Cerebellar cortex (tissue), 1 donor: ENCODE measurements at regions not wholly inside any gene's neighbourhood (a gene's known extent, or its start where the extent isn't known, plus 50 kb on each side); places are given as distances from the start of the nearest gene placed in this dataset.

Experiments used
- DNase-seq: peaks from one replicate; pipeline ENCODE4 v3.0.0-alpha.2; 2015; ENCODE audit warnings: low spot score

GRCh38 chr9:12539580-12539975, 153.6 kb upstream of the TYRP1 start:
- no peak for DNase-seq

GRCh38 chr9:12544700-12545099, 148.5 kb upstream of the TYRP1 start:
- DNase-seq: no peak

- no peak for DNase-seq
Measured at GRCh38 chr9:12554636-12555035, 138.5 kb upstream of the TYRP1 start.

GRCh38 chr9:12566404-12567090, 126.6 kb upstream of the TYRP1 start:
- DNase-seq: no peak

GRCh38 chr9:12584656-12585522, 108.3 kb upstream of the TYRP1 start:
- no peak for DNase-seq

GRCh38 chr9:12595400-12595799, 97.8 kb upstream of the TYRP1 start:
- no peak for DNase-seq

GRCh38 chr9:12604164-12604821, 88.9 kb upstream of the TYRP1 start:
- DNase-seq: no peak

- DNase-seq: no peak
Measured at GRCh38 chr9:12612211-12612770, 80.9 kb upstream of the TYRP1 start.

GRCh38 chr9:12613071-12613470, 80.1 kb upstream of the TYRP1 start:
- DNase-seq: no peak

- DNase-seq: no peak
Measured at GRCh38 chr9:12614488-12614887, 78.7 kb upstream of the TYRP1 start.

GRCh38 chr9:12618956-12619355, 74.2 kb upstream of the TYRP1 start:
- no peak for DNase-seq

GRCh38 chr9:12625844-12626243, 67.3 kb upstream of the TYRP1 start:
- DNase-seq: no peak

GRCh38 chr9:12627096-12627495, 66.1 kb upstream of the TYRP1 start:
- no peak for DNase-seq

- DNase-seq: no peak
Measured at GRCh38 chr9:12628546-12628945, 64.6 kb upstream of the TYRP1 start.

- DNase-seq: no peak
Measured at GRCh38 chr9:12629067-12629466, 64.1 kb upstream of the TYRP1 start.

GRCh38 chr9:12631866-12632265, 61.3 kb upstream of the TYRP1 start:
- DNase-seq: no peak

GRCh38 chr9:12633016-12633765, 60.0 kb upstream of the TYRP1 start:
- no peak for DNase-seq

- DNase-seq: peak; percentile 30
Measured at GRCh38 chr9:12640016-12640587, 53.1 kb upstream of the TYRP1 start.

- DNase-seq: no peak
Measured at GRCh38 chr9:12640866-12641636, 52.1 kb upstream of the TYRP1 start.
